HEK293 (cell line): ENCODE measurements at regions not wholly inside any gene's neighbourhood (a gene's known extent, or its start where the extent isn't known, plus 50 kb on each side); places are given as distances from the start of the nearest gene placed in this dataset.

Experiments used
- CTCF ChIA-PET: fragments of 350-600 bp; formaldehyde crosslinking; extraction: SDS; loops from one replicate; lab custom pipeline; 2021; ENCODE audit warnings: antibody characterized with exemption; lab: Yijun Ruan, JAX
- POLR2A ChIA-PET: fragments of 300-600 bp; formaldehyde crosslinking; extraction: SDS; loops from one replicate; lab custom pipeline; 2020; ENCODE audit warnings: antibody characterized with exemption, inconsistent platforms; lab: Yijun Ruan, JAX
- H3K27ac ChIP-seq: fragments of 200-500 bp; sonication (Bioruptor generic); 2 replicates; pipeline ENCODE4 v1.5.1; 2014; ENCODE audit warnings: low read depth, low read length, control low read depth, inconsistent platforms; ENCODE audit errors: extremely low read depth
- H3K36me3 ChIP-seq, 2 experiments: fragments of 200-500 bp in 1 of 2; sonication (Bioruptor generic) in 1 of 2; 1 replicate in 1 of 2; 2 replicates in 1 of 2; pipeline ENCODE4 v1.5.1; 2014 to 2017; ENCODE audit warnings: inconsistent platforms in 2 of 2, low read length in 2 of 2; ENCODE audit not compliant: control insufficient read depth in 2 of 2, insufficient read depth in 1 of 2
- H3K4me1 ChIP-seq: fragments of 200-500 bp; sonication (Bioruptor generic); 2 replicates; pipeline ENCODE4 v1.5.1; 2014; ENCODE audit warnings: mild to moderate bottlenecking, low read length, inconsistent platforms; ENCODE audit not compliant: control insufficient read depth, insufficient read depth
- H3K4me3 ChIP-seq: 2 replicates; pipeline ENCODE4 v1.5.1; 2011; ENCODE audit warnings: low read depth, mild to moderate bottlenecking, control low read depth, low read length, moderate library complexity
- H3K9me3 ChIP-seq: fragments of 200-500 bp; sonication (Bioruptor generic); 2 replicates; pipeline ENCODE4 v1.5.1; 2014; ENCODE audit warnings: low read depth, low read length, inconsistent platforms; ENCODE audit not compliant: control insufficient read depth, insufficient read depth
- BCL6B ChIP-seq: fragments of 450-650 bp; formaldehyde crosslinking; IDR thresholded peaks from 2 replicates; pipeline ENCODE4 v1.5.1; 2017; ENCODE audit warnings: missing biosample characterization, missing genetic modification characterization
- KLF16 ChIP-seq: fragments of 450-650 bp; formaldehyde crosslinking; IDR thresholded peaks from 2 replicates; pipeline ENCODE4 v1.5.1; 2017; ENCODE audit warnings: missing biosample characterization, missing genetic modification characterization
- MEIS1 ChIP-seq: sonication (generic); formaldehyde crosslinking; IDR thresholded peaks from 2 replicates; pipeline ENCODE4 v1.8.1; 2022; ENCODE audit warnings: missing genetic modification reagents, mild to moderate bottlenecking, borderline replicate concordance
- REST ChIP-seq: fragments of 450-650 bp; formaldehyde crosslinking; IDR thresholded peaks from 2 replicates; pipeline ENCODE4 v1.5.1; 2016; ENCODE audit warnings: missing biosample characterization, missing genetic modification characterization
- SCRT2 ChIP-seq: fragments of 450-650 bp; formaldehyde crosslinking; IDR thresholded peaks from 2 replicates; pipeline ENCODE4 v1.5.1; 2016; ENCODE audit warnings: missing biosample characterization, missing genetic modification characterization
- YY1 ChIP-seq: fragments of 450-650 bp; formaldehyde crosslinking; IDR thresholded peaks from 2 replicates; pipeline ENCODE4 v1.5.1; 2018; ENCODE audit warnings: missing biosample characterization, missing genetic modification characterization
- ZNF155 ChIP-seq: fragments of 450-650 bp; formaldehyde crosslinking; IDR thresholded peaks from 2 replicates; pipeline ENCODE4 v1.5.1; 2016; ENCODE audit warnings: missing biosample characterization, missing genetic modification characterization
- ZNF324 ChIP-seq: fragments of 450-650 bp; formaldehyde crosslinking; IDR thresholded peaks from 2 replicates; pipeline ENCODE4 v1.5.1; 2016; ENCODE audit warnings: missing biosample characterization, missing genetic modification characterization
- ZNF488 ChIP-seq: fragments of 450-650 bp; formaldehyde crosslinking; IDR thresholded peaks from 2 replicates; pipeline ENCODE4 v1.5.1; 2016; ENCODE audit warnings: missing biosample characterization, missing genetic modification characterization
- ZNF518A ChIP-seq: fragments of 450-650 bp; formaldehyde crosslinking; conservative IDR thresholded peaks from 2 replicates; pipeline ENCODE4 v1.5.1; 2016; ENCODE audit warnings: low read depth, missing biosample characterization, missing genetic modification characterization
- ZNF660 ChIP-seq: fragments of 450-650 bp; IDR thresholded peaks from 2 replicates; pipeline ENCODE4 v1.5.1; 2018; ENCODE audit warnings: missing biosample characterization, mild to moderate bottlenecking, missing genetic modification characterization

- TF ChIP-seq ZNF518A (tag by site-specific recombination) (no peak), ZNF488 (no peak)
Observed at GRCh38 chr2:196413821-196414274, 225.7 kb upstream of the CCDC150 start (continued).

- no peaks in the 10 kb centered on the region for H3K4me1 ChIP-seq
- ChIA-PET CTCF (interaction anchor here (1.5 kb wide), 1 partner anchor 15 kb away, joined by 3 read pairs; no protein-coding TSS in a partner anchor), POLR2A (no interaction called here)
- no peaks in the 10 kb centered on the region for H3K9me3 ChIP-seq
- no peak overlapping the region for H3K4me3 ChIP-seq
- TF ChIP-seq YY1 (tag by site-specific recombination) (no peak), BCL6B (no peak), MEIS1 (CRISPR knock-in tag) (no peak), ZNF324 (tag by site-specific recombination) (no peak), ZNF155 (tag by site-specific recombination) (no peak)
- H3K36me3 ChIP-seq = no peaks in the 10 kb centered on the region
- no peak overlapping the region for H3K27ac ChIP-seq
Observed at GRCh38 chr2:196415384-196415783, 224.1 kb upstream of the CCDC150 start.

GRCh38 chr2:196420143-196420542, 219.4 kb upstream of the CCDC150 start:
- no peak overlapping the region for H3K4me3 ChIP-seq
- no peaks in the 10 kb centered on the region for H3K4me1 ChIP-seq
- TF ChIP-seq SCRT2 (tag by site-specific recombination) = no peak
- TF ChIP-seq ZNF660 (tag by site-specific recombination) = no peak
- POLR2A ChIA-PET = no interaction called here
- H3K27ac ChIP-seq = no peak overlapping the region
- CTCF ChIA-PET = interaction anchor here (0.9 kb wide), 1 partner anchor 33 kb away, joined by 3 read pairs; no protein-coding TSS in a partner anchor
- no peaks in the 10 kb centered on the region for H3K9me3 ChIP-seq
- H3K36me3 ChIP-seq = no peaks in the 10 kb centered on the region

- H3K4me3 ChIP-seq = no peak overlapping the region
- H3K4me1 ChIP-seq = no peaks in the 10 kb centered on the region
- H3K9me3 ChIP-seq = no peaks in the 10 kb centered on the region
- H3K36me3 ChIP-seq = no peaks in the 10 kb centered on the region
- CTCF ChIA-PET = interaction anchor here (0.7 to 0.8 kb wide), 2 partner anchors 11 to 32 kb away, joined by 3 read pairs; no protein-coding TSS in a partner anchor
- POLR2A ChIA-PET = no interaction called here
- TF ChIP-seq KLF16 (tag by site-specific recombination) (no peak), REST (tag by site-specific recombination) (peak; percentile 90)
- no peak overlapping the region for H3K27ac ChIP-seq
Observed at GRCh38 chr2:196421880-196422279, 217.6 kb upstream of the CCDC150 start.
